SK-N-MC (cell line): ENCODE measurements at regions not wholly inside any gene's neighbourhood (a gene's known extent, or its start where the extent isn't known, plus 50 kb on each side); places are given as distances from the start of the nearest gene placed in this dataset.

Experiments
- EZH2 ChIP-seq: fragments of 200-600 bp; sonication (generic); IDR thresholded peaks from one replicate; pipeline ENCODE4 v1.6.1; 2017; ENCODE audit warnings: antibody characterized with exemption
- FOXP2 ChIP-seq: optimal IDR thresholded peaks from 2 replicates; pipeline ENCODE3; 2011; ENCODE audit warnings: mild to moderate bottlenecking, moderate library complexity; ENCODE audit not compliant: insufficient read depth; ENCODE audit errors: extremely low read length, control extremely low read depth
- POLR2AphosphoS5 ChIP-seq: IDR thresholded peaks from 2 replicates; pipeline ENCODE4 v1.6.1; 2012; ENCODE audit warnings: mild to moderate bottlenecking, low read depth, low read length, borderline replicate concordance

DNA sequence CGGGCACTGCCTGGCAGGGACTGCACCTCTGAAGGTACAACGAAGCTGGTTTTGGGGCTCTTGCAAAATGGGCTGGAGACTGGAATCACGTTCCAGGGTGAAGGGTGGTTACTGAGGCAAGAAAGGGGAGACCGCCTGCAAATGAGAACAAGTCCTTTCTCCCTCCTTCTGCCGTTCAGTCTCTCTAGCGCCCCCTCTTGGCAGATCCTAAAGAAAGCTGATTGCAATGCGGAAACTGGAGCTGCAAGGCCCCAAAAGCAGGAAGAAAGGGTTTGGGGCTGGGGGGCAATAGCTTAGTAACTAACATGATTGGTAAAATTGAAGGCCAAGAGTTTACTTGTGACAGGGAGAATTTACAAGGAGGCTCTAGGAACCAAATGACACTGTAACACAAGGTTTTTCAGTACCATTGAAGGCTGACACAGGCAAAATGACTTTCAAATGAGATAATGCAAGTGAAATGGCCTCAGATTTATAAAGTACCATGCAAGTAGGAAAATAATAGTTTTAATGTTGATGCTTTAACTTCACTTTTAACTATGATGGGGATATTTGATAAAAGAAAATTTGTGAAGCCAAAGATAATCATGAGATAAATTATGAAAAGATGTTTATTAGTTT, 222.7 kb upstream of the HAND2 start:
- TF ChIP-seq EZH2 (no peak), POLR2AphosphoS5 (no peak), FOXP2 (no peak)
